AG04449 (cell line): ENCODE measurements at regions not wholly inside any gene's neighbourhood (a gene's known extent, or its start where the extent isn't known, plus 50 kb on each side); places are given as distances from the start of the nearest gene placed in this dataset.
A peak's percentile ranks its signal among the peaks of the same experiment; 100 is the strongest.

Experiments
- CTCF ChIA-PET: fragments of 350-600 bp; formaldehyde crosslinking; extraction: SDS; loops from one replicate; lab custom pipeline; 2021; ENCODE audit warnings: antibody characterized with exemption; lab: Yijun Ruan, JAX
- POLR2A ChIA-PET: fragments of 400-600, 350-600 bp; formaldehyde crosslinking; extraction: SDS; loops from one replicate; lab custom pipeline; 2020; ENCODE audit warnings: antibody characterized with exemption, inconsistent platforms; lab: Yijun Ruan, JAX
- DNase-seq: peaks from one replicate; pipeline ENCODE4 v3.0.0-alpha.2; 2010; ENCODE audit warnings: low read depth, low spot score
- H3K4me3 ChIP-seq: 2 replicates; pipeline ENCODE4 v1.5.1; 2011; ENCODE audit warnings: low read depth, mild to moderate bottlenecking, control low read depth, low read length
- TF ChIP-seq, protein P1 (sequence below): IDR thresholded peaks from one replicate; pipeline ENCODE4 v1.5.1; 2011; ENCODE audit warnings: mild to moderate bottlenecking, moderate library complexity, low read length, control low read depth, inconsistent platforms; ENCODE audit not compliant: insufficient read depth; ENCODE audit errors: missing control alignments

- DNase-seq: no peak
- ChIA-PET POLR2A (interaction anchor here (1.5 to 1.8 kb wide), 2 partner anchors 35 to 85 kb away, joined by 3 to 11 read pairs; no protein-coding TSS in a partner anchor), CTCF (interaction anchor here (0.6 to 7.4 kb wide), 8 partner anchors 25 to 161 kb away, joined by 3 to 75 read pairs (median 5); partner anchors contain the start of gene MACF1)
- TF ChIP-seq, protein P1, sequence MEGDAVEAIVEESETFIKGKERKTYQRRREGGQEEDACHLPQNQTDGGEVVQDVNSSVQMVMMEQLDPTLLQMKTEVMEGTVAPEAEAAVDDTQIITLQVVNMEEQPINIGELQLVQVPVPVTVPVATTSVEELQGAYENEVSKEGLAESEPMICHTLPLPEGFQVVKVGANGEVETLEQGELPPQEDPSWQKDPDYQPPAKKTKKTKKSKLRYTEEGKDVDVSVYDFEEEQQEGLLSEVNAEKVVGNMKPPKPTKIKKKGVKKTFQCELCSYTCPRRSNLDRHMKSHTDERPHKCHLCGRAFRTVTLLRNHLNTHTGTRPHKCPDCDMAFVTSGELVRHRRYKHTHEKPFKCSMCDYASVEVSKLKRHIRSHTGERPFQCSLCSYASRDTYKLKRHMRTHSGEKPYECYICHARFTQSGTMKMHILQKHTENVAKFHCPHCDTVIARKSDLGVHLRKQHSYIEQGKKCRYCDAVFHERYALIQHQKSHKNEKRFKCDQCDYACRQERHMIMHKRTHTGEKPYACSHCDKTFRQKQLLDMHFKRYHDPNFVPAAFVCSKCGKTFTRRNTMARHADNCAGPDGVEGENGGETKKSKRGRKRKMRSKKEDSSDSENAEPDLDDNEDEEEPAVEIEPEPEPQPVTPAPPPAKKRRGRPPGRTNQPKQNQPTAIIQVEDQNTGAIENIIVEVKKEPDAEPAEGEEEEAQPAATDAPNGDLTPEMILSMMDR: no peak
- peak overlapping the region; percentile 79 for H3K4me3 ChIP-seq
Observed at GRCh38 chr1:39106801-39107327, 80.7 kb downstream of the NDUFS5 start.

DNA sequence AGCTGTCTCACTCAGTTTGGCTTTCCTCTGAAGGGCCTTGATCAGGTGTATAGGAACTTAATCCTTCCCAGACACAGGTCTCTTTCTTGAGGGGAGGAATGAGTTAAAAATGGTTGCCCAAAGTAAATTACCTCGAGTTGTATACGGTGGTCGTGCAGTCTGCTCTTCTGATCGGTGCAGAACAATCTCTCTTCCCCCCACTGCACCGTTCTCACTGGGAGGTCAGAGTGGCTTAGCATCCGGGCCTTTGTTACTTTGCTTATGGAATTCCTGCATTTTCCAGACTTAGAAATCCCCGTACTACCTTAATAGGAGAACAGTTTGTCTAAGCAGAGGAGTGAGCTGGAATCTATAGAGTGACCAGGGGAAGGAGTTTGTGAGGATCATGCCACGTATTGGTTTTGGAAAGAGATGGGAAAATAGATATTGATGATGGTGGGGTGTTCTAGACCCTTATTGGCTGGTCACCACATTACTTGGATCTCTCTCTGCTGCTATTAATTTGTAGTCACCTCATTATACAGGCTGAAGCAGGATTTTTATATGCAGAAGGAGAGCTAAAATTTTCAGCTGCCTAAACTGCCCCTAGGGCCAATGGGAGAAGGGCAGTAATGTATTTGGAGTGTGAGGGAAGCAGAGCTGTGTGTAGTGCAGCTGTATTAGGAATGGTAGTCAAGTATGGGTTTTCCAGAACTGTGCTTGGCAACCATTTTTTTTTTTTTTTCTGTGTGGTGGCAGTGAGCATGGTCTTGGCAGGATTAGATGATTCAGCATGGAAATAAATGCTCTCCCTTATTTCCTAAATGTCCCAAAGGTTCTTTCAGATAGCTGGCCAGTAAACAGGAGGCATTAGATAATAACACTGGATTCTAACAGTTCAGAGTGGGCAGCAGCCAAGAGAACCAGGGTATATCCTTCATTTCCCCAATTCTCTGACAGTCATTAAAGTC, 81.5 kb downstream of the NDUFS5 start:
- CTCF ChIA-PET: interaction anchor here (0.6 to 7.4 kb wide), 6 partner anchors 9 to 432 kb away, joined by 3 to 75 read pairs (median 8); no protein-coding TSS in a partner anchor
- no peak for DNase-seq
- TF ChIP-seq, protein P1: no peak
- POLR2A ChIA-PET: interaction anchor here (1.5 kb wide), 1 partner anchor 34 kb away, joined by 3 read pairs; no protein-coding TSS in a partner anchor
- H3K4me3 ChIP-seq: peak overlapping the region; percentile 79

DNA sequence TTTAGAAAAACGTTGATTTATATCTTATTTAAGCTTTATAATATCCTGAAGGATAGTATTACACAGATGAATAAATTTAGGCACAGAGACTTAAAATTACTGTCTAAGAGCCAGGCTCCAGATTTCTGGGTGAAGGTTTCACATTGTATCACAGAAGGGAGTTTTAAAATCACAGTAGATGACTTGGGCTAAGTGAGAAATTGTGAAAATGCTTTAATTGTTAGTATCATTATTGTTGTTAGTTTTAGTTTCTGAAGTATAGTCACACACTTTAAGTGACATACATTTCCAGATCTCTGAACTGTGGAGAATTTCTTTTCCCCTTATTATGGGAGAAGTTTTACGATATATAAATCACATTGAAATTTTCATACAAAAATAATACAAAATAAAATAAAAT, 83.5 kb downstream of the NDUFS5 start:
- TF ChIP-seq, protein P1: no peak
- DNase-seq: no peak
- no peak overlapping the region for H3K4me3 ChIP-seq
- CTCF ChIA-PET: interaction anchor here (0.8 to 7.4 kb wide), 5 partner anchors 11 to 301 kb away, joined by 3 to 75 read pairs (median 6); no protein-coding TSS in a partner anchor
- POLR2A ChIA-PET: interaction anchor here (0.8 kb wide), 1 partner anchor 31 kb away, joined by 3 read pairs; no protein-coding TSS in a partner anchor

DNA sequence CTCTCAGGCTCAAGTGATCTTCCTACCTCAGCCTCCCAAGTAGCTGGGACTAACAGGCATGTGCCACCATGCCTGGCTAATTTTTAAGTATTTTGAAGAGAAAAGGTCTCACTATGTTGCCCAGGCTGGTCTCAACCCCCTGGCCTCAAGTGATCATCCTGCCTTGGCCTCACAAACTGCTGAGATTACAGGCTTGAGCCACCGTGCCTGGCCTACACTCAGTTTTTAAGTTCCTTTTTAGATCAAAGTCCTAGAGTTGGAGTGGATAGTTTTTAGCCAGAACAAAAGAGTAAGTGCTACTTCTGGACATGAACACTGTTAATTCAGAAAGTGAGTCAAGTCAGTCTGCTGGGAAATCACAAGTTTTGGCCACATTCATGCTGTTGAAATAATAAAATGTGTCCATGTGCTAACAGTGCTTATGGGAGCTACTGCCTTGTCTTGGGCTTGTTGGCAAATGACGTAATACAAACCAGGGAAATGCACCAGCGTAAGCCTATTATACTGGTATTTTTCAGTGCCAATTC, 84.2 kb downstream of the NDUFS5 start:
- ChIA-PET POLR2A (interaction anchor here (0.6 to 0.8 kb wide), 3 partner anchors 8 to 69 kb away, joined by 3 read pairs; no protein-coding TSS in a partner anchor), CTCF (interaction anchor here (0.7 to 7.4 kb wide), 5 partner anchors 11 to 301 kb away, joined by 3 to 75 read pairs (median 6); no protein-coding TSS in a partner anchor)
- TF ChIP-seq, protein P1: no peak
- H3K4me3 ChIP-seq: no peak overlapping the region; the same call in 1 of the 2 replicates
- peak; percentile 69 for DNase-seq

DNA sequence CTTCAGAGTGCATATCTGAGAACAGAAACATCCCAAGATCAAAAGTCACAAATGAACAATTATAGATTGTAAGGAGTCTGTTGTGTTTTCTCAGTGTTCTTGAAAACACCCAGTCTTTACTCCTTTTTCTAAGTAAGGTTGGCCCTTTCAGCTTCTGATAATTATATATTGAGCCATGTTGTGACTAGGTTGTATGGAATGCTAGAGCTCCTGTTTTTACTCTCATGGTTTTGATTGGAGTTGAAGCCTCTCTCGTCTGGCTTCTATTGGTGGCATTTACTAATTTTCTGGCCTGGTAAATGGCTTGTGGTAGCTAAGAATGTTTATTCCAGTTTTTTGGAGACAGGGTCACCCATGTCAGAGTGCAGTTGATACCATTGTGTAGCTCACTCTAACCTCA, 84.7 kb downstream of the NDUFS5 start:
- ChIA-PET POLR2A (interaction anchor here (0.6 to 1.2 kb wide), 3 partner anchors 9 to 68 kb away, joined by 3 read pairs; no protein-coding TSS in a partner anchor), CTCF (interaction anchor here (0.7 to 7.4 kb wide), 5 partner anchors 12 to 103 kb away, joined by 3 to 75 read pairs (median 5); no protein-coding TSS in a partner anchor)
- TF ChIP-seq, protein P1: no peak
- no peak overlapping the region for H3K4me3 ChIP-seq
- no peak for DNase-seq
